GM18867 (cell line): ENCODE measurements at regions not wholly inside any gene's neighbourhood (a gene's known extent, or its start where the extent isn't known, plus 50 kb on each side); places are given as distances from the start of the nearest gene placed in this dataset.

Experiments
- ATAC-seq: cut with Tn5 transposase; IDR thresholded peaks from one replicate; pipeline ENCODE4 v1.9.1; 2021; ENCODE audit warnings: mild to moderate bottlenecking, moderate library complexity; ENCODE audit not compliant: unreplicated experiment

GRCh38 chr16:35363510-35363909 is 1904.1 kb downstream of the TP53TG3F start:
- ATAC-seq, result no peak

GRCh38 chr16:35364263-35364662 is 1904.9 kb downstream of the TP53TG3F start:
- no peak for ATAC-seq

- no peak for ATAC-seq
These were observed 1906.3 kb downstream of the TP53TG3F start for GRCh38 chr16:35365675-35366074.

GRCh38 chr16:35370617-35371016 is 1911.2 kb downstream of the TP53TG3F start:
- no peak for ATAC-seq

GRCh38 chr16:35377142-35377541 is 1917.7 kb downstream of the TP53TG3F start:
- ATAC-seq, result no peak

GRCh38 chr16:35386619-35387018 is 1927.2 kb downstream of the TP53TG3F start:
- no peak for ATAC-seq

- ATAC-seq, result no peak
These were observed 1931.9 kb downstream of the TP53TG3F start for GRCh38 chr16:35391328-35391727.

GRCh38 chr16:35398180-35398579 is 1938.8 kb downstream of the TP53TG3F start:
- ATAC-seq, result no peak

GRCh38 chr16:35399133-35399532 is 1939.7 kb downstream of the TP53TG3F start:
- no peak for ATAC-seq

- ATAC-seq, result no peak
These were observed 1944.9 kb downstream of the TP53TG3F start for GRCh38 chr16:35404273-35404672.

GRCh38 chr16:35405526-35405925 is 1946.1 kb downstream of the TP53TG3F start:
- ATAC-seq, result no peak

- ATAC-seq, result no peak
These were observed 1950.1 kb downstream of the TP53TG3F start for GRCh38 chr16:35409503-35409902.

- ATAC-seq, result no peak
These were observed 1951.0 kb downstream of the TP53TG3F start for GRCh38 chr16:35410438-35410837.

GRCh38 chr16:35411156-35411555 is 1951.7 kb downstream of the TP53TG3F start:
- ATAC-seq, result no peak

- ATAC-seq, result no peak
These were observed 1954.7 kb downstream of the TP53TG3F start for GRCh38 chr16:35414139-35414538.

GRCh38 chr16:35414563-35414962 is 1955.2 kb downstream of the TP53TG3F start:
- ATAC-seq, result no peak

- no peak for ATAC-seq
These were observed 1965.9 kb downstream of the TP53TG3F start for GRCh38 chr16:35425270-35425669.

GRCh38 chr16:35431829-35432663 is 1972.6 kb downstream of the TP53TG3F start:
- ATAC-seq, result no peak

GRCh38 chr16:35440875-35441274 is 1981.5 kb downstream of the TP53TG3F start:
- no peak for ATAC-seq

GRCh38 chr16:35447010-35447558 is 1987.7 kb downstream of the TP53TG3F start:
- no peak for ATAC-seq

- ATAC-seq, result no peak
These were observed 1990.3 kb downstream of the TP53TG3F start for GRCh38 chr16:35449663-35450062.

- ATAC-seq, result no peak
These were observed 1991.2 kb downstream of the TP53TG3F start for GRCh38 chr16:35450648-35451047.

GRCh38 chr16:35452471-35452870 is 1993.1 kb downstream of the TP53TG3F start:
- no peak for ATAC-seq
